ENCODE measurements at regions not wholly inside any gene's neighbourhood (a gene's known extent, or its start where the extent isn't known, plus 50 kb on each side); places are given as distances from the start of the nearest gene placed in this dataset.

DNA sequence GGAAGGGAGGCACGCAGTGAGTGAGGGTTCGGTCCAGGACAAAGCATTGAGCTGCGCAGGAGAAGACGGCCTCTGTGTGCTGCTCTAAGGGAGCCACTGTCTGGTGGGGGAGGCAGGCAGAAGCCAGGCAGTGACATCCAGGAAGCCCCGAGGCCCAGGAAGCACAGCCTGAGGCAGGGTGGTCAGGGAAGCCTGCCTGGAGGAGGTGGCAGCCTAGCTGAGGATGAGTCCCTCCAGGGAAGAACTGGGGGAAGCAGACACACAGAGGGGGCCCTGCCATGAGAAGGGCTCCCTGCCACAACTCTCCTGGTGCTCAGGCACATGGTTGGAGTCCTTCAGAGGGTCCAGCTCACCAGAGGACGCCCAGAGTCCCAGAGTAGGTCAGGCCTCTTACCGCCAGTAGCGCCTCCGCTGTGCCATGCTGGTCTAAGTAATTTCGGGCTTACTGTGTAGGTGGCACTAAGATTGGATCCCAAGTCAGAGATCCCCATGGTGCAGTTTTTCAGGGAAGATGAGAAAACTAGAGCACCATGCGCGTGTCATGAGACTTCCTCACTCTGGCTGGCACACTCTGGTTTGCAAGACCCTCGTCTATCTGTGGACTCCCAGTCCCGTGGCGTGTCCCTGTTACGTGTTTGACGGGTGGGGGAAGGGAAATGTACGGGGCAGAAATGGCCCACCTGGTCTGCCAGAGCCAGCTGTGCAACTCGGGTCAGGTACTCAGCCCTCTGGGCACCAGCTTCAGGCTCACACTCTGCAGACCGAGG, 887.2 kb downstream of the BRD1 start:
- TF ChIP-seq, protein P1, sequence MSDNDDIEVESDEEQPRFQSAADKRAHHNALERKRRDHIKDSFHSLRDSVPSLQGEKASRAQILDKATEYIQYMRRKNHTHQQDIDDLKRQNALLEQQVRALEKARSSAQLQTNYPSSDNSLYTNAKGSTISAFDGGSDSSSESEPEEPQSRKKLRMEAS (IDR thresholded peaks at IDR 0.05), result no peak
- TF ChIP-seq CTCF (IDR thresholded peaks at IDR 0.05 in 2 of 3, conservative IDR thresholded peaks at IDR 0.05 in 1 of 3; ENCODE audit: borderline replicate concordance in 1 of 3, insufficient read depth in 1 of 3, low read depth in 2 of 3, low read length in 2 of 3) (no peak), CEBPB (IDR thresholded peaks at IDR 0.05; ENCODE audit: low read depth) (no peak), REST (IDR thresholded peaks at IDR 0.05; ENCODE audit: low read depth) (no peak), FOSL1 (IDR thresholded peaks at IDR 0.05; ENCODE audit: low read depth) (no peak), TCF7L2 (IDR thresholded peaks at IDR 0.05; ENCODE audit: borderline replicate concordance, extremely low read depth, insufficient read depth, insufficient read length) (no peak), EGR1 (IDR thresholded peaks at IDR 0.05; ENCODE audit: low read depth) (no peak), POLR2A (IDR thresholded peaks at IDR 0.05; ENCODE audit: borderline replicate concordance, extremely low read depth, insufficient read depth, insufficient read length) (no peak), EZH2 (IDR thresholded peaks at IDR 0.05) (no peak), RAD21 (IDR thresholded peaks at IDR 0.05; ENCODE audit: low read depth) (no peak), POLR2AphosphoS5 (IDR thresholded peaks at IDR 0.05; ENCODE audit: low read depth, low read length) (no peak)
- TF ChIP-seq, protein P2, sequence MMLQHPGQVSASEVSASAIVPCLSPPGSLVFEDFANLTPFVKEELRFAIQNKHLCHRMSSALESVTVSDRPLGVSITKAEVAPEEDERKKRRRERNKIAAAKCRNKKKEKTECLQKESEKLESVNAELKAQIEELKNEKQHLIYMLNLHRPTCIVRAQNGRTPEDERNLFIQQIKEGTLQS (IDR thresholded peaks at IDR 0.05), result no peak
